ENCODE measurements at regions not wholly inside any gene's neighbourhood (a gene's known extent, or its start where the extent isn't known, plus 50 kb on each side); places are given as distances from the start of the nearest gene placed in this dataset.

DNA sequence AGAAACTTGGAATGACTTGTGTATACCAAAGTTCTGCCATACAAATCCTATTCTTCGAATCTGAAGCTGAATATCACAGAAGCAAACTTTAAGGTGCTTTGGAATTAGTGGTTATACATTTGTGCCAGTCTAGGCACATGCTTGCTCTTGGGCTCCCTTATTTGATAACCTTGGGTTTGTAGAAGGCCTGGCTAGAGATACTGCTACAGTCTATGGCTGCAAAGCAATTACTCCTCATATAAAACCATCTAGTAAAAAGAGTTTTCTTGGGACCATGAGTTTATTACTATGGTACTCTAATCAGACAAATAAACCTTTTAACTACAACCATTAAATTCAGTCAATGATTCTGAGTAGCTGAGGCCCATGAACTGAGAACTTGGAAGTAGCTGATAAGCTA, 92.5 kb upstream of the SLC13A1 start:
- TF ChIP-seq, protein P1, sequence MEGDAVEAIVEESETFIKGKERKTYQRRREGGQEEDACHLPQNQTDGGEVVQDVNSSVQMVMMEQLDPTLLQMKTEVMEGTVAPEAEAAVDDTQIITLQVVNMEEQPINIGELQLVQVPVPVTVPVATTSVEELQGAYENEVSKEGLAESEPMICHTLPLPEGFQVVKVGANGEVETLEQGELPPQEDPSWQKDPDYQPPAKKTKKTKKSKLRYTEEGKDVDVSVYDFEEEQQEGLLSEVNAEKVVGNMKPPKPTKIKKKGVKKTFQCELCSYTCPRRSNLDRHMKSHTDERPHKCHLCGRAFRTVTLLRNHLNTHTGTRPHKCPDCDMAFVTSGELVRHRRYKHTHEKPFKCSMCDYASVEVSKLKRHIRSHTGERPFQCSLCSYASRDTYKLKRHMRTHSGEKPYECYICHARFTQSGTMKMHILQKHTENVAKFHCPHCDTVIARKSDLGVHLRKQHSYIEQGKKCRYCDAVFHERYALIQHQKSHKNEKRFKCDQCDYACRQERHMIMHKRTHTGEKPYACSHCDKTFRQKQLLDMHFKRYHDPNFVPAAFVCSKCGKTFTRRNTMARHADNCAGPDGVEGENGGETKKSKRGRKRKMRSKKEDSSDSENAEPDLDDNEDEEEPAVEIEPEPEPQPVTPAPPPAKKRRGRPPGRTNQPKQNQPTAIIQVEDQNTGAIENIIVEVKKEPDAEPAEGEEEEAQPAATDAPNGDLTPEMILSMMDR (conservative IDR thresholded peaks at IDR 0.05; ENCODE audit: low read depth, low read length), result no peak
- TF ChIP-seq EZH2 (IDR thresholded peaks at IDR 0.05; ENCODE audit: low read length, unreplicated experiment), result no peak

Data from PC-3 (cell line).